Brain microvascular endothelial cell (primary cell): ENCODE measurements at regions not wholly inside any gene's neighbourhood (a gene's known extent, or its start where the extent isn't known, plus 50 kb on each side); places are given as distances from the start of the nearest gene placed in this dataset.
A peak's percentile ranks its signal among the peaks of the same experiment; 100 is the strongest.

Experiments
- DNase-seq: peaks from one replicate; pipeline ENCODE4 v3.0.0-alpha.2; 2020
- H3K27ac ChIP-seq: fragments of 250-450 bp; sonication (Bioruptor Pico); 2 replicates; pipeline ENCODE4 v1.5.1; 2020; ENCODE audit warnings: mild to moderate bottlenecking, moderate library complexity
- H3K27me3 ChIP-seq: fragments of 250-450 bp; sonication (Bioruptor Pico); replicated peaks from 2 replicates; pipeline ENCODE4 v1.5.1; 2020; ENCODE audit warnings: mild to moderate bottlenecking
- H3K36me3 ChIP-seq: fragments of 250-450 bp; sonication (Bioruptor Pico); replicated peaks from 2 replicates; pipeline ENCODE4 v1.5.1; 2020; ENCODE audit warnings: mild to moderate bottlenecking
- H3K4me3 ChIP-seq: 2 replicates; pipeline ENCODE4 v1.5.1; 2011; ENCODE audit warnings: low read depth, mild to moderate bottlenecking, control low read depth, low read length, moderate library complexity
- CTCF ChIP-seq: IDR thresholded peaks from 2 replicates; pipeline ENCODE4 v1.5.1; 2011; ENCODE audit warnings: low read depth, mild to moderate bottlenecking, moderate library complexity, low read length, control low read depth, inconsistent platforms; ENCODE audit errors: missing control alignments
- in situ Hi-C: cut with HindIII; loops from 2 replicates; pipeline ENCODE4 v1.10.0; 2017; ENCODE audit warnings: low sequenced_read_pairs, low pct_ligation_motif_present

- in situ Hi-C loops = no loop called here
- H3K27me3 ChIP-seq = no peaks in the 10 kb centered on the region
- no peak overlapping the region for H3K27ac ChIP-seq
- TF ChIP-seq CTCF = no peak
- H3K36me3 ChIP-seq = no peaks in the 10 kb centered on the region
- H3K4me3 ChIP-seq = no peak overlapping the region
- no peak for DNase-seq
Measured at GRCh38 chr4:32163125-32163524, 1443.0 kb downstream of the PCDH7 start.

GRCh38 chr4:32169841-32170240 is 1449.7 kb downstream of the PCDH7 start:
- H3K27me3 ChIP-seq = no peaks in the 10 kb centered on the region
- no peak for DNase-seq
- in situ Hi-C loops = no loop called here
- H3K4me3 ChIP-seq = no peak overlapping the region
- H3K27ac ChIP-seq = no peak overlapping the region
- no peak for TF ChIP-seq CTCF
- H3K36me3 ChIP-seq = no peaks in the 10 kb centered on the region

GRCh38 chr4:32172086-32172485 is 1451.9 kb downstream of the PCDH7 start:
- Histone ChIP-seq H3K27ac (no peak overlapping the region), H3K36me3 (no peaks in the 10 kb centered on the region), H3K4me3 (no peak overlapping the region), H3K27me3 (no peaks in the 10 kb centered on the region)
- in situ Hi-C loops = no loop called here
- DNase-seq = no peak
- no peak for TF ChIP-seq CTCF

GRCh38 chr4:32172761-32173160 is 1452.6 kb downstream of the PCDH7 start:
- Histone ChIP-seq H3K27ac (no peak overlapping the region), H3K36me3 (no peaks in the 10 kb centered on the region), H3K4me3 (no peak overlapping the region), H3K27me3 (no peaks in the 10 kb centered on the region)
- in situ Hi-C loops = no loop called here
- TF ChIP-seq CTCF = no peak
- peak; percentile 14 for DNase-seq

- in situ Hi-C loops = no loop called here
- H3K36me3 ChIP-seq = no peaks in the 10 kb centered on the region
Measured at GRCh38 chr4:32180086-32180485, 1459.9 kb downstream of the PCDH7 start.

More at GRCh38 chr4:32180086-32180485, 1459.9 kb downstream of the PCDH7 start:
- TF ChIP-seq CTCF = no peak
- DNase-seq = no peak
- H3K4me3 ChIP-seq = no peak overlapping the region
- H3K27me3 ChIP-seq = no peaks in the 10 kb centered on the region
- H3K27ac ChIP-seq = no peak overlapping the region
